Sigmoid colon (tissue), 4 donors: ENCODE measurements at regions not wholly inside any gene's neighbourhood (a gene's known extent, or its start where the extent isn't known, plus 50 kb on each side); places are given as distances from the start of the nearest gene placed in this dataset.
"Not testable (repeated sequence)": the region's sequence is repeated elsewhere in the genome, so short reads cannot be mapped to it uniquely, and the experiment has no call there.

Experiments
- CTCF ChIP-seq, 4 experiments: fragments of 450-650 bp in 3 of 4; fragments of 200-600 bp in 1 of 4; IDR thresholded peaks; one replicate each; pipeline ENCODE4 v1.5.1; 2016 to 2019; ENCODE audit warnings: antibody characterized with exemption in 4 of 4, mild to moderate bottlenecking in 3 of 4, moderate library complexity in 2 of 4
- EP300 ChIP-seq, 4 donors: sonication (generic); formaldehyde crosslinking; IDR thresholded peaks; one replicate each; pipeline ENCODE4 v1.6.1; 2017; ENCODE audit warnings: antibody characterized with exemption in 4 of 4

DNA sequence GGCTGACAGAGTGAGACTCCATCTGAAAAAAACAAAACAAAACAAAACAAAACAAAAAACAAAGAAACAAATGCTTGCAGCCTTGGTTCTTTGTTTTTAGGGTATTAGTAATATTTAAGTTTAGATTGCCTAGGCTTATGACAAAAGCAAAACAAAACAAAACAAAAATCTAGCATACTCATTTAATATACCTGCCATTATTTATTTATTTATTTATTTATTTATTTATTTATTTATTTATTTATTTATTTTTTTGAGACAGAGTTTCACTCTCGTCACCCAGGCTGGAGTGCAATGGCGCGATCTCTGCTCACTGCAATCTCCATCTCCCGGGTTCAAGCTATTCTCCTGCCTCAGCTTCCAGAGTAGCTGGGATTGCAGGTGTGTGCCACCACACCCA is 179.7 kb upstream of the COL3A1 start:
- not testable (repeated sequence) for TF ChIP-seq CTCF, EP300 (IDR thresholded peaks at IDR 0.05)
